ENCODE measurements at regions not wholly inside any gene's neighbourhood (a gene's known extent, or its start where the extent isn't known, plus 50 kb on each side); places are given as distances from the start of the nearest gene placed in this dataset.
"Not testable (repeated sequence)": the region's sequence is repeated elsewhere in the genome, so short reads cannot be mapped to it uniquely, and the experiment has no call there.

- no peak for ATAC-seq
Measured at GRCh38 chr9:26220367-26220766, 542.1 kb upstream of the TUSC1 start.

DNA sequence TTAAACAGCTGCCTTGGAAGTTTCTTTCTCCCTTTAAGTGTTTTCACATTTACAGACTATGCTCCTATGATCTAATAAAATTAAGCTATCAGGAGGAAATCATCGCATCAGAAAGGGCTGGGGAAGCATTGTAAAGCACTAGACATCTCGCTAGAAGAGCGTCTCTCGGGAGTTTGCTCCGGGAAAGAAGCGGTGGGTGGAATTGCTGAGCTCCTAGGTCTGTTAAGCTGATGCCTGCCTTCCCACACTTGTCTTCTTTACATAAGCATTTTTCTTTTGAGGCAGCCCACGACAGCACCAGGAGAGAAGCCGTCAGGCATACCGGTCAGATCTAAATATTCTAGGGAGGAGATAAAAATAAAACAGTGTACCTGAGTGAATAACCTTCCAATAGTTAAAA lies 541.7 kb upstream of the TUSC1 start:
- ATAC-seq: no peak

- ATAC-seq: no peak
Measured at GRCh38 chr9:26216702-26217101, 538.5 kb upstream of the TUSC1 start.

DNA sequence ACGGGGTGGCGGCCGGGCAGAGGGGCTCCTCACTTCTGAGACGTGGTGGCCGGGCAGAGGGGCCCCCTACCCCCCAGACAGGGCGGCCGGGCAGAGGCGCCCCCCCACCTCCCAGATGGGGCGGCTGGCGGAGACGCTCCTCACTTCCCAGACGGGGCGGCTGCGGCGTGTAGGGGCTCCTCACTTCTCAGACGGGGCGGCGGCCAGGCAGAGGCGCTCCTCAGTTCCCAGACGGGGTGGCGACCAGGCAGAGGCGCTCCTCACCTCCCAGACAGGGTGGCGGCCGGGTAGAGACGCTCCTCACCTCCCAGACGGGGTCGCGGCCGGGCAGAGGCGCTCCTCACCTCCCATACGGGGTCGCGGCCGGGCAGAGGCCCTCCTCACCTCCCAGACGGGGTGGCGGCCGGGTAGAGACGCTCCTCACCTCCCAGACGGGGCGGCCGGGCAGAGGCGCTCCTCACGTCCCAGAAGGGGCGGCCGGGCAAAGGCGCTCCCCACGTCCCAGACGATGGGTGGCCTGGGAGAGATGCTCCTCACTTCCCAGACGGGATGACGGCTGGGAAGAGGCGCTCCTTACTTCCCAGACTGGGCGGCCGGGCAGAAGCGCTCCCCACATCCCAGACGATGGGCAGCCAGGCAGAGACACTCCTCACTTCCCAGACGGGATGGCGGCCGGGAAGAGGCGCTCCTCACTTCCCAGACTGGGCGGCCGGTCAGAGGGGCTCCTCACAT lies 536.6 kb upstream of the TUSC1 start:
- ATAC-seq: not testable (repeated sequence)

DNA sequence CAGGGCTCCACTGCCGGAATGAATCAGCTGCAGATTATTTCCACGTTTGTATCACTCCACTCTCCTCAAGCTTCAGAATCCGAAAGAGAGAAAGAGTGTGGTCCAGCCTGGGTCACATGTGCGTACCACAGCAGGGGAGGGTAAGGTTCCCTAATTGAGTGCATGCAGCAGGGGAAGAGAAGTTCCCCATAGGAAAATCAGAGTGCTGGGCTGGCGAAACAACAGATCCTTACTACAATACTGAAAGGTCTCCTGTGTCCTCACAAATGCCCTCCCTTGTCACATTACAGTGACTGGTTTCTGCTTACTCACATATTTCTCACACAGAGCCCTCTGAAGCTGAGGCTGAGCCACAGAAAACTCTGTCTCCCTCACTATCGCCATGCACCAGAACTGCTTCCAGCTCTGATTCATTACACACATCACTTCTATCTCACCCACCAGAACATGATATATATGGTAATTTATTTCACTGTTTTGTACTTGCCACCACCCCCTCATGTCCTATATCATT lies 532.2 kb upstream of the TUSC1 start:
- ATAC-seq: no peak

GRCh38 chr9:26205261-26205660 lies 527.0 kb upstream of the TUSC1 start:
- ATAC-seq: no peak

- no peak for ATAC-seq
Measured at GRCh38 chr9:26193237-26193636, 515.0 kb upstream of the TUSC1 start.

DNA sequence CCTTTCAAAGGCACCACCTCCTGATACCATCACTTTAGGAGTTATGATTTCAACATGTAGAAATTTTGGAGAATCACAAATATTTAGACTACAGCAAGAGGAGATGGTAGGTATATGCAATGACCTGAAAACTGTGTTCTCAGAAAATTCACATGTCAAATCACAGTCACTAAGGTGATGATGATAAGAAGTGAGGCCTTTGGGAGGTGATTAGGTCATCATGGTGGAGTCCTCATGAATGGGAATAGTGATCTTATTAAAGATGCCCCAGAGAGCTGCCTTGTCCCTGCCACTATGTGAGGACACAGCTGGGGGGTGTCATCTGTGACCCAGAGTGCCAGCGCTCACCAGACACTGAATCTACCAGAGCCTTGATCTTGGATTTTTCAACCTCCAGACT lies 513.5 kb upstream of the TUSC1 start:
- no peak for ATAC-seq

DNA sequence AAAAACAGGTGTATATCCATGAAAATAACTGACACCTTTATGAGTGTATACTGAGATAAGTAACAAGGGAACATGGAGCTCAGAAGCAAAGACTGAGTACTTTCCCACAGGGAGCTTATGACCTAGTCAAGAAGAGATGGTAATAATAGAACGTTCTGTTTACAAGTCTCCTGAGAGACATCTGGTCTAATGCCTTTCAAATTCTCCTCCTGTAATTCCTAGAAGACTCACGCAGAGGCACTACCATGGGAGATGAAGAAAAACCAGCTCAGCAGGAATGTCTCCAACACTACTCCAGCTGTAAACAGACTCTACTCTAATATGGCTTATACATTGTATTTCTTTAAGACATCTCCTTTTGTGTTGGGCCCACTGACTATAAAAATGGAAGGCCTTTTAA lies 503.6 kb upstream of the TUSC1 start:
- no peak for ATAC-seq

DNA sequence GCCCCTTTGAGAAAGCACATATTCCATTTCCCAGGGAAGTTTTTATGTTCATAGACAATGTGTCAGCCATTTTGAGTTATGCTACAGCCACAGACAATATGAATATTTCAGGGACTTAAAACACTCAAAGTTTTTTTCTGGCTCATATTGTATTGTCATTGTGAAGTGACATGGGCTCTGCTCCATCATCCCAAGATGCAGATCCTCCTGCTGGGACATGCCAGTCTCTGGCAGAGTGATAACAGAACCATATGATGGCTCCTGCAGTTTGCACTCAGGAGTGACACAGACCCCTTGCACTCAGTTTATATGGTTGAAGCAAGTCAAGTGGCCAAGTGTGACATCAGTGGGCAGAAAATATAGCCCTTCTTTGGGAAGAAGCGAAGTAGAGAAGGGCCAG lies 498.4 kb upstream of the TUSC1 start:
- no peak for ATAC-seq

DNA sequence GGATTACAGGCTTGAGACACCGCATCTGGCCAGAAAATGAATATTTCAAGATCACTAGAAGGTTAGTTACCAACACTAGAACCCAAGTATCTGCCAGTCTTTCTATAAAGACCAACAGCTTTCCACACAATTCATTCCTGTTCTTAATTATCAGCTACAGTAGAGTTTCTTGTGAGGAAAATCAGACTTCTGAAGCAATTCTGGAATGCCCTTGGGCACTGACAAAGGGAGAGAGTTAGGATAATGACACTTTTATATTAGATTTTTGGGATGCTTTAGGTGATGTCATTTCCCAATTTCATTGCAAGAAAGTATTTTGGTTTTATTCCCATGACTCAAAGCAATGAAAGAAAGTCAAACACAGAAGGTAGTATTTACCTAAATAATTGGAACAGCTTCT lies 497.0 kb upstream of the TUSC1 start:
- ATAC-seq: no peak

GRCh38 chr9:26172301-26172700 lies 494.1 kb upstream of the TUSC1 start:
- ATAC-seq: no peak

GRCh38 chr9:26171691-26172090 lies 493.4 kb upstream of the TUSC1 start:
- no peak for ATAC-seq

- no peak for ATAC-seq
Measured at GRCh38 chr9:26170190-26170589, 491.9 kb upstream of the TUSC1 start.

GRCh38 chr9:26169708-26170107 lies 491.5 kb upstream of the TUSC1 start:
- ATAC-seq: no peak

GRCh38 chr9:26166537-26166936 lies 488.3 kb upstream of the TUSC1 start:
- no peak for ATAC-seq

DNA sequence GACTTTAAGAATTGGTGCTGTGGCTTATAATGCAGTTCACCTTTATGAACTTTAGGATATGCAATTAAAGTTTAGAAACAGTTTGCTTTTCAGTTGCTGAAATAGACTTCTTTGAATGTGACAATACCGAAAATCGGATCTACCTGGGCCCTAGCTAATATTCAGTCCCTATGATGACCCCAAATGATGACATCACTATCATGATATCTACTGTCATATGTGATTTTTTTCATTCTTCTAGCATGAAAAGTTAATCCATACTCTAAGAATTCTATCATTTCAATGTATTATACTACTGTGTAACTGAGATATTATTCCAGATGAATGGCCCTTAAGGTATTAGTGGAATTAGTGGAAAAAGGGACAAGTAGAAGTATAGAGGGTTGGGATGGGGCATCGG lies 487.2 kb upstream of the TUSC1 start:
- ATAC-seq: no peak

DNA sequence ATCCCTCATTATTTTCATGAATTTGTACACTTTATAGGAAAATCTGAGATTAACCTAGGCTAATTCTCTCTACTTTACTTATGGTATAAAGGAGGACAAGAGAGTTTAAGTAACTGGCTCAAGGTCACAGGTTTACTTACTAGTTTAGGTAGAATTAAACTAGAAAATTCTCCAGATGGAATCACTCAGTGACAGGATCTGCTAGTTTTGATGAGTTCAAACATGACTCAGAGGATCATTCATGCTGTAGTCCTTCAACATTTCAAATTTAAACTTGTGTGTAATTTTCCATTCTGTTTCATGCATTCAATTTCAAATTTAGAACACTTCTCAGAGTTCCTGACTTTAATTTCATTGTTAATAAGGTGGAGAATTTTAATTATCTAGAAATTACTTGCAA lies 485.7 kb upstream of the TUSC1 start:
- no peak for ATAC-seq

GRCh38 chr9:26159575-26160392 lies 481.5 kb upstream of the TUSC1 start:
- ATAC-seq: no peak

- no peak for ATAC-seq
Measured at GRCh38 chr9:26158631-26159150, 480.4 kb upstream of the TUSC1 start.

- no peak for ATAC-seq
Measured at GRCh38 chr9:26157411-26157810, 479.2 kb upstream of the TUSC1 start.

GRCh38 chr9:26152350-26152749 lies 474.1 kb upstream of the TUSC1 start:
- no peak for ATAC-seq

- no peak for ATAC-seq
Measured at GRCh38 chr9:26148128-26148527, 469.9 kb upstream of the TUSC1 start.

- no peak for ATAC-seq
Measured at GRCh38 chr9:26145938-26146337, 467.7 kb upstream of the TUSC1 start.

Measured in activated CD4-positive, CD25-positive, alpha-beta regulatory T cell treated with anti-CD3 and anti-CD28 coated beads, Interleukin-2, amount 50 U/mL, for 24 hours (primary cell).